Mesodermal cell (in vitro differentiated cells): ENCODE measurements at regions not wholly inside any gene's neighbourhood (a gene's known extent, or its start where the extent isn't known, plus 50 kb on each side); places are given as distances from the start of the nearest gene placed in this dataset.

Source experiments
- H3K27ac ChIP-seq: 2 replicates; pipeline ENCODE4 v1.7.0; 2013; ENCODE audit warnings: mild to moderate bottlenecking, low read depth, low read length, moderate library complexity; ENCODE audit not compliant: severe bottlenecking
- H3K36me3 ChIP-seq: 2 replicates; pipeline ENCODE4 v1.7.1; 2013; ENCODE audit warnings: mild to moderate bottlenecking, low read length, moderate library complexity; ENCODE audit not compliant: control insufficient read depth, insufficient read depth
- H3K4me1 ChIP-seq: one replicate; pipeline ENCODE4 v1.7.1; 2013; ENCODE audit warnings: mild to moderate bottlenecking, low read length; ENCODE audit not compliant: insufficient read depth, control insufficient read depth, poor library complexity, severe bottlenecking
- H3K4me3 ChIP-seq: 2 replicates; pipeline ENCODE4 v1.7.0; 2013; ENCODE audit warnings: low read length, control low read depth, mild to moderate bottlenecking; ENCODE audit not compliant: insufficient read depth, poor library complexity, severe bottlenecking; ENCODE audit errors: extremely low read depth
- H3K9me3 ChIP-seq: 2 replicates; pipeline ENCODE4 v1.7.1; 2013; ENCODE audit warnings: mild to moderate bottlenecking, low read length, moderate library complexity; ENCODE audit not compliant: control insufficient read depth
- whole genome bisulfite sequencing, 2 experiments: methylation state at CpG; one replicate each; pipeline ENCODE4 v1.1.5; 2013; ENCODE audit warnings: missing lambda C conversion rate in 2 of 2; ENCODE audit not compliant: insufficient coverage in 2 of 2; 5-methylcytosine and 5-hydroxymethylcytosine counted together

GRCh38 chr1:182182311-182182710 is 120.8 kb upstream of the ZNF648 start:
- Histone ChIP-seq H3K4me3 (no peak overlapping the region), H3K9me3 (no peaks in the 10 kb centered on the region), H3K27ac (no peak overlapping the region), H3K4me1 (peaks cover 14% of the 10 kb centered on the region), H3K36me3 (no peaks in the 10 kb centered on the region)

GRCh38 chr1:182181167-182181572 is 119.7 kb upstream of the ZNF648 start:
- 67% methylated on average over 1 of the region's 3 CpGs; no CpG with 5 or more reads in 1 of the 2 experiments for WGBS, 2 experiments
- Histone ChIP-seq H3K9me3 (no peaks in the 10 kb centered on the region), H3K27ac (no peak overlapping the region), H3K36me3 (no peaks in the 10 kb centered on the region), H3K4me1 (peaks cover 5% of the 10 kb centered on the region), H3K4me3 (no peak overlapping the region)

- H3K4me1 ChIP-seq: no peaks in the 10 kb centered on the region
- H3K9me3 ChIP-seq: no peaks in the 10 kb centered on the region
- no peak overlapping the region for H3K4me3 ChIP-seq
- no peak overlapping the region for H3K27ac ChIP-seq
- no peaks in the 10 kb centered on the region for H3K36me3 ChIP-seq
- WGBS, 2 experiments: 84 to 100% methylated on average over 1 to 4 of the region's 4 CpGs
Observed at GRCh38 chr1:182175361-182175931, 113.9 kb upstream of the ZNF648 start.

- no peaks in the 10 kb centered on the region for H3K36me3 ChIP-seq
- H3K9me3 ChIP-seq: no peaks in the 10 kb centered on the region
- no peak overlapping the region for H3K4me3 ChIP-seq
- H3K4me1 ChIP-seq: no peaks in the 10 kb centered on the region
- H3K27ac ChIP-seq: no peak overlapping the region
- whole genome bisulfite sequencing, 2 experiments: no CpG with 5 or more reads among the region's 1 CpG
Observed at GRCh38 chr1:182174513-182174855, 113.0 kb upstream of the ZNF648 start.

- Histone ChIP-seq H3K4me1 (no peaks in the 10 kb centered on the region), H3K9me3 (no peaks in the 10 kb centered on the region), H3K36me3 (no peaks in the 10 kb centered on the region), H3K27ac (no peak overlapping the region), H3K4me3 (no peak overlapping the region)
- WGBS, 2 experiments: 86 to 98% methylated on average over 2 to 3 of the region's 5 CpGs
Observed at GRCh38 chr1:182173808-182174512, 112.4 kb upstream of the ZNF648 start.

- H3K36me3 ChIP-seq: no peaks in the 10 kb centered on the region
- no peak overlapping the region for H3K27ac ChIP-seq
- no peak overlapping the region for H3K4me3 ChIP-seq
- H3K9me3 ChIP-seq: no peaks in the 10 kb centered on the region
- no peaks in the 10 kb centered on the region for H3K4me1 ChIP-seq
Observed at GRCh38 chr1:182172699-182173098, 111.2 kb upstream of the ZNF648 start.

GRCh38 chr1:182170891-182171461 is 109.5 kb upstream of the ZNF648 start:
- WGBS, 2 experiments: 94 to 100% methylated on average over 3 of the region's 7 CpGs
- Histone ChIP-seq H3K4me1 (no peaks in the 10 kb centered on the region), H3K9me3 (no peaks in the 10 kb centered on the region), H3K4me3 (no peak overlapping the region), H3K36me3 (no peaks in the 10 kb centered on the region), H3K27ac (no peak overlapping the region)

GRCh38 chr1:182169203-182169602 is 107.7 kb upstream of the ZNF648 start:
- no peak overlapping the region for H3K27ac ChIP-seq
- H3K4me3 ChIP-seq: no peak overlapping the region
- H3K9me3 ChIP-seq: no peaks in the 10 kb centered on the region
- H3K36me3 ChIP-seq: no peaks in the 10 kb centered on the region
- 71 to 79% methylated on average over 8 to 9 of the region's 9 CpGs for WGBS, 2 experiments
- H3K4me1 ChIP-seq: no peaks in the 10 kb centered on the region

GRCh38 chr1:182166750-182167149 is 105.2 kb upstream of the ZNF648 start:
- Histone ChIP-seq H3K36me3 (no peaks in the 10 kb centered on the region), H3K9me3 (no peaks in the 10 kb centered on the region), H3K27ac (no peak overlapping the region), H3K4me3 (no peak overlapping the region), H3K4me1 (no peaks in the 10 kb centered on the region)
- WGBS, 2 experiments: 100% methylated on average over 1 of the region's 1 CpG; no CpG with 5 or more reads in 1 of the 2 experiments

GRCh38 chr1:182166321-182166720 is 104.8 kb upstream of the ZNF648 start:
- Histone ChIP-seq H3K4me3 (no peak overlapping the region), H3K9me3 (no peaks in the 10 kb centered on the region), H3K36me3 (no peaks in the 10 kb centered on the region), H3K27ac (no peak overlapping the region), H3K4me1 (no peaks in the 10 kb centered on the region)
- 76 to 96% methylated on average over 3 to 5 of the region's 5 CpGs for WGBS, 2 experiments

- no peaks in the 10 kb centered on the region for H3K4me1 ChIP-seq
- H3K9me3 ChIP-seq: peaks cover 7% of the 10 kb centered on the region
- WGBS, 2 experiments: 100% methylated on average over 1 of the region's 2 CpGs
- no peaks in the 10 kb centered on the region for H3K36me3 ChIP-seq
- H3K4me3 ChIP-seq: no peak overlapping the region
- no peak overlapping the region for H3K27ac ChIP-seq
Observed at GRCh38 chr1:182164273-182164672, 102.8 kb upstream of the ZNF648 start.
